Stimulated activated CD4-positive, alpha-beta T cell treated with anti-CD3 and anti-CD28 coated beads, Interleukin-12 subunit alpha, Interleukin-12 subunit beta, amount 100 ng/mL, for 24 hours (primary cell): ENCODE measurements at regions not wholly inside any gene's neighbourhood (a gene's known extent, or its start where the extent isn't known, plus 50 kb on each side); places are given as distances from the start of the nearest gene placed in this dataset.
"Not testable (repeated sequence)": the region's sequence is repeated elsewhere in the genome, so short reads cannot be mapped to it uniquely, and the experiment has no call there.

Source experiments
- DNase-seq, 2 experiments: peaks; one replicate each; pipeline ENCODE4 v3.0.0-alpha.2; 2020; ENCODE audit warnings: low read depth in 2 of 2

GRCh38 chr9:107847978-107848964 is 358.7 kb upstream of the KLF4 start:
- no peak for DNase-seq

DNA sequence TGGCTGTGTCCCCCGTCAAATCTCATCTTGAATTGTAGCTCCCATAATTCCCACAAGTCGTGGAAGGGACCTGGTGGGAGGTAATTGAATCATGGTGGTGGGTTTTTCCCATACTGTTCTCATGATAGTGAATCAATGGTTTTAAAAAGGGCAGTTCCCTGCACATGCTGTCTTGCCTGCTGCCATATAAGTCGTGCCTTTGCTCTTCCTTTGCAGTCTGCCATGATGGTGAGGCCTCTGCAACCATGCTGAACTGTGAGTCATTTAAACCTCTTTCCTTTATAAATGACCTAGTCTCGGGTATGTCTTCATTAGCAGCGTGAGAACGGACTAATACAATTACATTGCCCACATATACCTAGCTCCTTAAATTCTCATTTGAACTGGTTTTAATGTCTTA is 353.0 kb upstream of the KLF4 start:
- DNase-seq = no peak

DNA sequence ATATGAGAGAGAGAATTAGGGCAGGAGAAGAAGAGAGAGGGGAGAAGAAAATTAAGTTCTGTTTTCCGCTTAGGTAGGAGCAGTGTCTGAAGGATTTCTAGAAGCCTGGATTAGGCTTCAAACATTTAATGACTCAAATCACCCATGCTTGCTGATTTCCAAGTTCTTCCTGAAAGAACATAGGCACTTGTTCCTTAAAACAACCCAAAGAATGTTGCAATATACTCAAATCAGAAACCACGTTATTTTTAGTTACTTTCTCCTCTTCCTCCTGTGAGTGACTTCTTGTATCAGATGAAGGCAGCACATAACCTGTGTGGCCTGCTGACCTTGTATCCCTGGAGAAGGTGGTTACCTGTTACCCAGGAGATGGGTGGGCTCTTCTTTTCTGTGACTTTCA is 351.5 kb upstream of the KLF4 start:
- no peak for DNase-seq

DNA sequence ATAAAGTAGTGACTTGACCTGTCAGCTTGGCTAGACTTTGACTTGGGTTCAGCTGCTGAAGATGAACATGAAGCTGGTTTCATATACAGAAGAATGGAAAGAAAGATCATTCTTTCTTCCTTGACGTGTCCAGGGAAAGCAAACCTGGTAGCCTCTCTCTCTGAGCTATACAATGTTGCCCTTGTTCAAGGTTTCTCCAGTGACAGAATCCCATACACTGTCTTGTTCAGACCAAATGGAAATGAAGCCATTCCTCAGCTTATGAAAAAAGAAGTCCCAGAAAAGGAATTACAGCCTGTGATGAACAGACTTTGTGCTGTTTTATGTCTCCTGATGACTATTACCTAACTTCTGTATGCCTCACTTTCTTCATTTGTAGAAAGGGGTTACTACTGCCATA is 349.8 kb upstream of the KLF4 start:
- DNase-seq = no peak

- DNase-seq = no peak
Measured at GRCh38 chr9:107838766-107839165, 349.2 kb upstream of the KLF4 start.

DNA sequence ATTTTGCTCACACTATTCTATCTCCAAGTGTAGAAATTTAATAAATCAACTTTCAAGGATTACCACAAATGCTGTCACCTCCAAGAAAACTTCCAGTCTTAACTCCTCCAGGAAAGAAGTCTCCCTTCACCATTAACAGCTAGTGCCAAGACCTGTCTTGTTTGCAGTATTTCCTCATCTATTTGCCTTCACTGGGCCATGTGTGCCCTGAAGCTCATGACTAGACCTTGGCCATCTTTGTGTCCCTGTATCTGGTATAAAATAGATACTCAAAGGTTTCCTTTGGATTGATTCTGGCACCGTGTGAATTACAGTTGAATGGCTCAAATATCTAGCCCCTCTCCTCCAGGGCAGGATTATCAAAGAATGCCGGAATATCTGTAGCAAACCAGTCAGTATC is 346.7 kb upstream of the KLF4 start:
- no peak for DNase-seq

- no peak for DNase-seq
Measured at GRCh38 chr9:107833295-107833694, 343.7 kb upstream of the KLF4 start.

- DNase-seq = no peak
Measured at GRCh38 chr9:107832871-107833270, 343.3 kb upstream of the KLF4 start.

DNA sequence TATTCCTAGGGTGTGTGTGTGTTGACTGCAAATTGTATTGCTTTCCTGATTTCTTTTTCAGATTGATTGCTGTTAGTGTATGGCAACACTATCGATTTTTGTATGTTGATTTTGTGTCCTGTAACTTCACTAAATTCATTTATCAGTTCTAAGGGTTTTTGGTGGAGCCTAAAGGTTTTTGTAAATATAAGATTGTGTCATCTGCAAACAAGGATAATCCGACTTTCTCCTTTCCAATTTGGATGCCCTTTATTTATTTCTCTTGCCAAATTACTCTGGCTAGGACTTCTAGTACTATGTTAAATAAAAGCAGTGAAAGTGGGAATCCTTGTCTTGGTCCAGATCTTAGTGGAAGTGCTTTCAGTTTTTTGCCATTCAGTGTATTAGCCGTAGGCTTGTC is 340.9 kb upstream of the KLF4 start:
- DNase-seq = no peak

DNA sequence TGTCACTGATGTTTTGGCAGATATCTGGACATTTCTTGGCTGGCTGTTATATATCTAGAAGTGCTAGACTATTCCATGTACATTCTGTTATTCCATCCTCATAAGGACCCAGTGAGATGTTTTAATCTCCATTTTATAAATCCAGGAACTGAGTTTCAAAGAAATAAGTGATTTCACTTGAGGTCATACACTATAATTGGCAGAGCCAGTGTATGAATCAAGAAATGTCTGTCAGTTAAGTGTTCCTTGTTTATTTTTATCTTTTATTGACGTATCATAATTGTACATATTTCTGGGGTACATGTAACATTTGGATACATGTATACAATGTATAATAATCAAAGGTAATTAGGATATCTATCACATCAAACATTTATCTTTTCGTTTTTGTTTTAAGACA is 338.3 kb upstream of the KLF4 start:
- no peak for DNase-seq

DNA sequence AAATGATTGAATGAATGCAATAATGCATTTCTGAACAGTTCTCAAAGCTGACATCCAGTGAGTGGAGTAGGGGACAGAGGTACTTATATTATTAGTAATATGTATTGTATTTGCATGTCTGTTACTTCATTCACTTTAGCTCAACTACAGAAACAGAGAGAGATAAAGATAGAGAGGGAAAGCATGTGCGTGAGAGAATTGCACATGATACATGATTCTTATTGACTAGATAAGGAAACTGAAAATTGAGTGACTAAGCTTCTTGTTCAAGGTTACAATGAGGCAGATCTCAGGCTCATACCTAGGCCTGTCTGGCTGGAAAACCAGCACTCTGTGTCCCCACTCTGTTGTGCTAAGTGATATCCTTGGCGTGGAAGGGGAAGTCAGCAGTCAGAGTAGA is 337.7 kb upstream of the KLF4 start:
- DNase-seq = no peak

DNA sequence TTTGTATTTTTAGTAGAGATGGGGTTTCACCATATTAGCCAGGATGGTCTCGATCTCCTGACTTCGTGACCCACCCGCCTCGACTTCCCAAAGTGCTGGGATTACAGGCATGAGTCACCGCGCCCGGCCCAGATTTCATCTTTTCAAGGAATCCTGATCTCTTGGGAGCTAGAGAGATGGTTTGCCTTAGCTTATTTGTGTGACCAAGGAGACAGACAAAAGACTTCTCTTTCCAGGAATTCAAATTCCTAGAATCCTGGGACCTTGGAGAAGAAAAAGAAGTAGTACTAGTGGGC is 337.1 kb upstream of the KLF4 start:
- not testable (repeated sequence) for DNase-seq

DNA sequence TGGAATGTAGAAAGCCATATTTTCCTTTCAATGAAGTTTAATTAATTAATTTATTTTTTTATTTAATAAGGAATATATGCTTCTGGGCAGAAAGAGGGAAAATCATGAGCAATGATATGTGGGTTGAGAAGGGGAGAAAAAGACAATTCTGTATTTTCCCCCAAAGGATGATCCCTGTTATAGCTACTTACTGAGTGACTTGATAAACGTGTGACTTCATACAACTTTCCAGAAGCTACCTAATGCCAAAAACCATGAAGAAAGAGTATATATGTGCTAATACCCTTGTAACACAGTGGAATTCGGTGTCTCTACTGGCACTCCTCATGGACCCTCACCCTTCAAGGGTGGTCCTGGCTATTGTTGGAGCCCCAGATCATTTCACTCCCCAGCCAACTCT is 335.0 kb upstream of the KLF4 start:
- no peak for DNase-seq

GRCh38 chr9:107819772-107820565 is 330.4 kb upstream of the KLF4 start:
- DNase-seq = no peak

DNA sequence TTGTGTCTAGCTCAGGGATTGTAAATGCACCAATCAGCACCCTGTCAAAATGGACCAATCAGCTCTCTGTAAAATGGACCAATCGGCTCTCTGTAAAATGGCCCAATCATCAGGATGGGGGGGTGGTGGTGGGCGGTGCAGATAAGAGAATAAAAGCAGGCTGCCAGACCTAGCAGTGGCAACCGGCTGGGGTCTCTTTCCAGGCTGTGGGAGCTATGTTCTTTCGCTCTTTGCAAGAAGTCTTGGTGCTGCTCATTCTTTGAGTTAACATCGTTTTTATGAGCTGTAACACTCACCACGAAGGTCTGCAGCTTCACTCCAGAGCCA is 328.9 kb upstream of the KLF4 start:
- DNase-seq = not testable (repeated sequence)

GRCh38 chr9:107817595-107818502 is 328.3 kb upstream of the KLF4 start:
- DNase-seq = not testable (repeated sequence)

- DNase-seq = no peak
Measured at GRCh38 chr9:107816561-107817021, 327.0 kb upstream of the KLF4 start.

DNA sequence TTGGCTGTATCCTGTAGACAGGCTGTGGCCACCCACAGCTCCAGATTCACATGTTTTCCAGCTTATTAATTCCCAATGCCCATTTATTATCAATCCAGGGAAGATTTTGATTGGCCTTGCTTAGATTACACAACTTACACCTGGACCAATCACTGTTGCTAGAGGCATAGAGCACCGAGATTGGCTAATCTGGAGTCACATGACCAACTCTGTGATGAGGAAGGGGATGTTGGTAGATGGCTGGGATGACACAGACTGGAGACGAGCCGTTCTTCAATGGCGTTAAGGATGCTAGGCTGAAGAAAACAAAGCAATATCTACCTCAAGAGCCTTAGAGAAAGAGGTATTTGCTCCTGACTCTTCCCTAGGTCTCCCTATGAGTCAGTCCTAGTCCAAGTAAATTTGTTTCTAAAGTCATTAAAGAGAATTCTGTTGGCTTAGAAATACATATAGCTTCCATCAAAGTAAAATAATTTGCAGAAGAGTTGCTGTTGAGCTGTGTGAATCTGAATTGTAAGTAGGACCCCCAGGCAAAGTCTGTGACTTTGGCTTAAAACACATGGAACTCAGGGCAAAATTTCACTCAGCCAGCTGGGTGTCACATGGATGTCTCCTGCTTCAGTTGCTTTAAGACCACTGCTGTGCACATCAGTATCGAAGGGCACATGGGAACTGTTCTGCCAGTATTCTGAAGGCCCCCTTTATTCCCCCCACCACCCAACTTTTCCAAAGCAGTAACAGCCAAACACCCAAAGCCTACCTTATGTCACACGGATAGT is 326.4 kb upstream of the KLF4 start:
- DNase-seq = no peak

- no peak for DNase-seq
Measured at GRCh38 chr9:107813287-107813686, 323.7 kb upstream of the KLF4 start.

GRCh38 chr9:107810461-107810961 is 320.9 kb upstream of the KLF4 start:
- DNase-seq = no peak

GRCh38 chr9:107809871-107810460 is 320.4 kb upstream of the KLF4 start:
- DNase-seq = no peak
